Muscle layer of duodenum (tissue), 2 donors: ENCODE measurements at regions not wholly inside any gene's neighbourhood (a gene's known extent, or its start where the extent isn't known, plus 50 kb on each side); places are given as distances from the start of the nearest gene placed in this dataset.

ENCODE experiments used
- H3K27ac ChIP-seq: one replicate; pipeline ENCODE4 v1.7.0; 2013; ENCODE audit warnings: mild to moderate bottlenecking, low read length
- H3K27me3 ChIP-seq: one replicate; pipeline ENCODE4 v1.7.0; 2013; ENCODE audit warnings: low read depth, mild to moderate bottlenecking, control low read depth, low read length
- H3K36me3 ChIP-seq, 2 donors: one replicate each; pipeline ENCODE4 v1.7.0; 2013; ENCODE audit warnings: low read length in 2 of 2, control low read depth in 1 of 2, mild to moderate bottlenecking in 1 of 2; ENCODE audit not compliant: insufficient read depth in 2 of 2, control insufficient read depth in 1 of 2
- H3K4me1 ChIP-seq, 2 donors: one replicate each; pipeline ENCODE4 v1.7.0; 2013; ENCODE audit warnings: low read length in 2 of 2, mild to moderate bottlenecking in 2 of 2, control low read depth in 1 of 2, moderate library complexity in 1 of 2; ENCODE audit not compliant: insufficient read depth in 2 of 2, control insufficient read depth in 1 of 2
- H3K4me3 ChIP-seq, 2 donors: one replicate each; pipeline ENCODE4 v1.7.0; 2013; ENCODE audit warnings: low read length in 2 of 2, low read depth in 1 of 2, mild to moderate bottlenecking in 1 of 2
- H3K9me3 ChIP-seq, 2 donors: one replicate each; pipeline ENCODE4 v1.7.0; 2013; ENCODE audit warnings: low read length in 2 of 2, control low read depth in 1 of 2, mild to moderate bottlenecking in 1 of 2; ENCODE audit not compliant: control insufficient read depth in 1 of 2
- donor health status: healthy.

DNA sequence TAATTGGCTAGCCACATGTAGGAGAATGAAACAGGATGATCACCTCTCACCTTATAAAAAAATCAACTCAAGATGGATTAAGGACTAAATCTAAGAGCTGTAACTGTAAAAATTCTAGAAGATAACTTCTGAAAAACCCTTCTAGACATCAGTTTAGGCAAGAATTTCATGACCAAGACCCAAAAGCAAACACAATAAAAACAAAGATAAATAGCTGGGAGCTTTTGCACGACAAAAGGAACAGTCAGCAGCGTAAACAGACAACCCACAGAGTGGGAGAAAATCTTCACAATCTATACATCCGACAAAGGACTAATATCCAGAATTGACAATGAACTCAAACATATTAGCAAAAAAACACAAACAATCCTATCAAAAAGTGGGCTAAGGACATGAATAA, 316.3 kb downstream of the METTL4 start:
- Histone ChIP-seq H3K36me3 (no peaks in the 10 kb centered on the region), H3K9me3 (peaks cover 0 to 8% of the 10 kb centered on the region in 2 donors), H3K4me1 (no peaks in the 10 kb centered on the region), H3K27ac (no peak overlapping the region), H3K27me3 (no peaks in the 10 kb centered on the region), H3K4me3 (no peak overlapping the region)

DNA sequence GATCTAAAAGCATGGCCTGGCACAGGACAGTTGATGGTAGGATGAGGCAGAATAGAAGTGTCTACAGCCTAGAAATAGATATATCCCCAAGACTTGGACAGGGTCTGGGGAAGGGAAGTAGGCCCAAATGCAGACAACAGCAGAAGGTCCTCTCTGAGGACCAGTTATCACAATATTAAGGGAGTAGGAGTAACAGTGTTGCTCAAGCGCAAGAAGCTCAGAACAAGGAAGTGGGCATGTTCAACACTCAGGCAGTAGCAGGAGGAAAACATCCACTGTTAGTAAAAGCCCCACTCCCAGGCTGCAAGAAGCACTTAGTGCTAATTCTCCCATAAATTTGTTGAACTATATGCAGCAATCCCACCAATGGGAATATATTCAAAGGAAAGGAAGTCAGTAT, 314.7 kb downstream of the METTL4 start:
- H3K27me3 ChIP-seq, result no peaks in the 10 kb centered on the region
- H3K4me1 ChIP-seq, result no peaks in the 10 kb centered on the region
- H3K9me3 ChIP-seq, result peaks cover 0 to 8% of the 10 kb centered on the region in 2 donors
- H3K27ac ChIP-seq, result no peak overlapping the region
- H3K36me3 ChIP-seq, result no peaks in the 10 kb centered on the region
- H3K4me3 ChIP-seq, result no peak overlapping the region

DNA sequence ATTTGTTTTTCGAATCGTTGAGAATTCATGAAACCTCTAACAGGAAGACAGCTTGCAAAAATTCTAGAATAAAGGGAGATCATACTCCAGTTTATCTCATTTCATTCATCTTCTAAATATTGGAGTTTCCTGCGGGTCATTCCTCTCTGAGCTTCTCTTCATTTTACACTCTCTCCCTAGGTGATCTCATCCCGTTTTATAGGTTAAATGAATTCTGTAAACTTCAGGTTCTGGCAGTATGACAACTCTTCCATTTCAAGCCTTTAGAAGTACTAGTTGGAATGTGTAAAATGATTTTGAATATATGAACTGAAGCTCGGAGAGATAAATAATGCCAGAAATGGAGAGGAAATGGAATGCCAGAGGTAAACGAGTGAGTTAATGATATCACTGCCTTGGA, 312.4 kb downstream of the METTL4 start:
- Histone ChIP-seq H3K27me3 (no peaks in the 10 kb centered on the region), H3K9me3 (peaks cover 0 to 8% of the 10 kb centered on the region in 2 donors), H3K4me1 (no peaks in the 10 kb centered on the region), H3K27ac (no peak overlapping the region), H3K36me3 (no peaks in the 10 kb centered on the region), H3K4me3 (no peak overlapping the region)

DNA sequence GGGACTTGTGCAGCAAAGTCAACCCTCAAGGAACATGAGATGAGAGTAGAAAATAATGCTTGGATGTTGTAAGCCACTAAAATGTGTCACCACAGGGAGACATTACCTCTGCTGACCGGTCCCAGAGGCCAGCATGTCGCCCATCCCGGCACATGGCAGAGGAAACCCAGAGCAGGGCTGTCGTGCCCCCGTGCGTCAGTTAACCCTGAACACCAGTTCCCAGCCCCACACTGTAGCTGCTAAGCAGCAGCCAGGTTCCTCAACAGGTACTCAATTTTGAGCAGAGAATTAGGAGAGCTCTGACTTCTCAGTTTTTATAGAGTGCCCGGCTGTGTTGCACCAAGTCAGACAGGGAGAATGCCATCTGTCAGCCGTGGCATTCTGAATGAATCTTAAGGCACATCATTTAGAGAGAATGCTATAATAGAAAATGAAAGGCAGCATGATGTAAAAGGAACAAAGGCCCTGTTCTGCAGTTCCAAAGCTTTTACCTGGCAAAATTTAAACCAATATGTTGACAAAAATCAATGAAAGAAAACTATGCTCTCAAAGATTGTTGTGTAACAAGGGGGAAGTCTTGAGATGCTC, 307.9 kb downstream of the METTL4 start:
- no peaks in the 10 kb centered on the region for H3K4me1 ChIP-seq
- H3K27ac ChIP-seq, result no peak overlapping the region
- no peaks in the 10 kb centered on the region for H3K27me3 ChIP-seq
- no peaks in the 10 kb centered on the region for H3K36me3 ChIP-seq
- H3K4me3 ChIP-seq, result no peak overlapping the region
- no peaks in the 10 kb centered on the region for H3K9me3 ChIP-seq

DNA sequence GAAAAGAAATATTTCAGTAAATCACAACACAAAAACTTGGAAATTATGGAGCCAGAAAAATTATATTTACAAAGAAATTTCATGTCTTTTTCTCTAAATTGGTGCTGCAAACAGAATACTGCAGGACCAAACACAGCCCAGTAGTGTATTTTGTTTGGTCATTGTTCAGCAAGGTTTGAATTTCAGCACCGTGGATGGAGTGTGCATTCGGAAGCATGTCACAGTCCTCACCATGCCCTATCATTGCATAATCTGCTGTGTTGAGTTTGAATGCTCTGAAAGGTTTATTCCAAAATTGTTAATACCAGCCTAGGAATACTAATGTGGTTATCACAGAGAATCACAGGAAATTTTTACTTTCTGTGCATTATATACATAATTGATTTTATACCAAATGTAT, 296.7 kb downstream of the METTL4 start:
- H3K27ac ChIP-seq, result no peak overlapping the region
- no peaks in the 10 kb centered on the region for H3K4me1 ChIP-seq
- H3K36me3 ChIP-seq, result no peaks in the 10 kb centered on the region
- no peaks in the 10 kb centered on the region for H3K9me3 ChIP-seq
- no peaks in the 10 kb centered on the region for H3K27me3 ChIP-seq
- no peak overlapping the region for H3K4me3 ChIP-seq

DNA sequence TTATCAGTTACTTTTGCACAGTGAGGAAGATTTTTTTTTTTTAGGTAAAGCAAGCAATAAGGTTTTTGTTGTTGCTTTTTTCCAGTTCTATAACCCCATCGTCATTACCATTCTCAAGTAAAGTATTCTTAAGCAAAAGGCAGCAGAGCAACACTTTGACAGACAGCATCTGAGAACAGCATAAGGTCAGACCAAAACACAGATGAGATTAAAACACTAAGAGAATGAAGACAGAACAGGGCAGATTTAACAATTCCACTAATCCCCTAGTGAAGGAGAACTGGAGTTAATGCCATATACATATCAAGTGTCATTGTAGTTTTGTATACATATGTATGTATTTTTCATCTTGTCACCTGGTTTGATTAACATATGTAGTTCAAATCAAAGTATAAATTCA, 290.2 kb downstream of the METTL4 start:
- H3K4me3 ChIP-seq, result no peak overlapping the region
- no peak overlapping the region for H3K27ac ChIP-seq
- H3K36me3 ChIP-seq, result no peaks in the 10 kb centered on the region
- no peaks in the 10 kb centered on the region for H3K4me1 ChIP-seq
- no peaks in the 10 kb centered on the region for H3K27me3 ChIP-seq
- H3K9me3 ChIP-seq, result no peaks in the 10 kb centered on the region

DNA sequence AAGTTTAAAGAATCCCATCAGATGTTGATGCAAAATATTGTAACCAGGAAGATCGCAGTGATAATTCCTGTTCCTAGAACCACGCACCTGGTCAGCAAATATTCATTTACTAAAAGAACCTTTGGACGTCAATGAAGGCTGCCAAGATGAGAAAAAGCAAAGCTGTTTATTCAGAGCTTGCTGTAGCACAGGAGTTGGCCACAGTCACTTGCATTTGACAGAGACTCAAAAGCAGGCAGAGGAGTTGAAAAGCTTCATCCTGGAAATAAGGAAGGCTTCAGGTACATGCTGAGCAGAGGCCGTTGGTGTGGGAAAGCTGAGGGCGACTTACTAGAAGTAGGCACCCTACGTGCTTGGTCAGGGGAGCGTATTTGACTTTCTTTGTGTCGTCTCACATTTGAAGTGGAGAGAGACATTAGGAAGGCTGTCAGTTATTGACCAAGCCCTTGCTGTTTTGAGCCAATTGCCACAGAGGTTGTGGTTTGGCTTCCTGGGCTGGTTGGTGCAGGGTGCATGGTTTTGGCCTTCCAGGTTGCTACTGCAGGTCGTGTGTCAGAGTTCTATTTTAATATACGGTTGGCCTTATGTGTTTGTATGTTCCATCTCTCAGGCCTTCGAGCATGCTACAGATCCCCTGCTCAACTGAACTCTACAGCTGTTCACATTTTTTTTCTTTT, 289.6 kb downstream of the METTL4 start:
- no peaks in the 10 kb centered on the region for H3K27me3 ChIP-seq
- H3K9me3 ChIP-seq, result no peaks in the 10 kb centered on the region
- H3K36me3 ChIP-seq, result no peaks in the 10 kb centered on the region
- H3K27ac ChIP-seq, result no peak overlapping the region
- H3K4me1 ChIP-seq, result no peaks in the 10 kb centered on the region
- no peak overlapping the region for H3K4me3 ChIP-seq

DNA sequence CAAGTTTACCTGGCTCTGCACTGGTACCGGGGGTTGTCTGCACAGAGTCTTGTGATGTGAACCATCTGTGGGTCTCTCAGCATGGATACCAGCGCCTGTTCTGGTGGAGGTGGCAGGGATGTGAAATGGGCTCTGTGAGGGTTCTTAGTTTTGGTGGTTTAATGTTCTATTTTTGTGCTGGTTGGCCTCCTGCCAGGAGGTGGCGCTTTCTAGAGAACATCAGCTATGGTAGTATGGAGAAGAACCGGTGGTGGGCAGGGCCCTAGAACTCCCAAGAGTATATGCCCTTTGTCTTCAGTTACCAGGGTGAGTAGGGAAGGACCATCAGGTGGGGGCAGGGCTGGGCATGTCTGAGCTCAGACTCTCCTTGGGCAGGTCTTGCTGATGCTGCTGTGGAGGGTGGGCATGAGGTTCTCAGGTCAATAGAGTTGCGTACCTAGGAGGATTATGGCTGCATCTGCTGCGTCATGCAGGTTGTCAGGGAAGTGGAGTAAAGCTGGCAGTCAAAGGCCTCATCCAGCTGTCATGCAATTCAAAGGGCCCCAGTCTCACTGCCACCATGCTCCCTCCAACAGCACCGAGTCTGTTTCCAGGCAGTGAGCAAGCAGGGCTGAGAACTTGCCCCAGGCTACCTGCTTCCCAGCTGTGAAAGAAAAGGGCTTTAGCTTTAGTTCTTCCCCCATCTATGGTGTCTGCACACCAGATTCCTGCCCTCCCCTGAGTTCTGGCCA, 278.0 kb downstream of the METTL4 start:
- Histone ChIP-seq H3K27ac (no peak overlapping the region), H3K27me3 (no peaks in the 10 kb centered on the region), H3K9me3 (no peaks in the 10 kb centered on the region), H3K4me1 (no peaks in the 10 kb centered on the region), H3K36me3 (no peaks in the 10 kb centered on the region), H3K4me3 (no peak overlapping the region)

DNA sequence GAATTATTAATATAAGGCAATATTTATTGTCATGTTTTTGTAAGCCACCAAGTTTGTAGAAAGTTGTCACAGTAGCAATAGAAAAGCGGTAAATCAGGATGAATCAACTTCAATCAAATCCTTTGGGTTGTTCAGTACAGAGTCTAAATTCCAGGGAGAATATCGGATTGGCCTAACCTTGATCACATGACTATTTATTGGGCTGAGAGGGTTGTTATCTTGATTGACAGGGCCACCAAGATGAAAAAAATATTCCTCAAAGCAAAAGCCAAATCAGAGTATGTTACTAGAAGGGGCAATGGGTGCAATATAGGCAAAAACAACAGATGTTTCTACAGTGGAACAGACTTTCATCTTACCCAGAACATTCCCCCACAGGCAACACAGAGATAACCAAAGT, 270.0 kb downstream of the METTL4 start:
- H3K9me3 ChIP-seq, result no peaks in the 10 kb centered on the region
- H3K36me3 ChIP-seq, result no peaks in the 10 kb centered on the region
- H3K4me1 ChIP-seq, result no peaks in the 10 kb centered on the region
- no peak overlapping the region for H3K27ac ChIP-seq
- H3K4me3 ChIP-seq, result no peak overlapping the region
- H3K27me3 ChIP-seq, result no peaks in the 10 kb centered on the region

DNA sequence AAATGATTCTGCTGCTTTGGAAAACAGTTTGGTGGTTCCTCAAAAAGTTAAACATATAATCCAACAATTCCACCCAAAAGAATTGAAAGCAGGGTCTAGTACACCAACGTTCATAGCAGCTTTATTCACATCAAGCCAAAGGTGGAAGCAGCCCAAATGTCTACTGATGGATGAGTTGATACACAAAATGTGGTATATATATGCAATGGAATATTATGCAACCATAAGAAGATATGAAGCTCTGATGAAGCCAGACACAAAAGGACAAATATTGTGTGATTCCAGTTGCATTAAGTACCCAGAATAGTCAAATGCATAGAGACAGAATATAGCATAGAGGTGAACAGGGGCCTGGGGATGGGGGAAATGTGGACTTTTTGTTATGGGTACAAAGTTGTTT, 269.3 kb downstream of the METTL4 start:
- H3K27ac ChIP-seq, result no peak overlapping the region
- no peak overlapping the region for H3K4me3 ChIP-seq
- H3K9me3 ChIP-seq, result no peaks in the 10 kb centered on the region
- H3K36me3 ChIP-seq, result no peaks in the 10 kb centered on the region
- no peaks in the 10 kb centered on the region for H3K4me1 ChIP-seq
- no peaks in the 10 kb centered on the region for H3K27me3 ChIP-seq

DNA sequence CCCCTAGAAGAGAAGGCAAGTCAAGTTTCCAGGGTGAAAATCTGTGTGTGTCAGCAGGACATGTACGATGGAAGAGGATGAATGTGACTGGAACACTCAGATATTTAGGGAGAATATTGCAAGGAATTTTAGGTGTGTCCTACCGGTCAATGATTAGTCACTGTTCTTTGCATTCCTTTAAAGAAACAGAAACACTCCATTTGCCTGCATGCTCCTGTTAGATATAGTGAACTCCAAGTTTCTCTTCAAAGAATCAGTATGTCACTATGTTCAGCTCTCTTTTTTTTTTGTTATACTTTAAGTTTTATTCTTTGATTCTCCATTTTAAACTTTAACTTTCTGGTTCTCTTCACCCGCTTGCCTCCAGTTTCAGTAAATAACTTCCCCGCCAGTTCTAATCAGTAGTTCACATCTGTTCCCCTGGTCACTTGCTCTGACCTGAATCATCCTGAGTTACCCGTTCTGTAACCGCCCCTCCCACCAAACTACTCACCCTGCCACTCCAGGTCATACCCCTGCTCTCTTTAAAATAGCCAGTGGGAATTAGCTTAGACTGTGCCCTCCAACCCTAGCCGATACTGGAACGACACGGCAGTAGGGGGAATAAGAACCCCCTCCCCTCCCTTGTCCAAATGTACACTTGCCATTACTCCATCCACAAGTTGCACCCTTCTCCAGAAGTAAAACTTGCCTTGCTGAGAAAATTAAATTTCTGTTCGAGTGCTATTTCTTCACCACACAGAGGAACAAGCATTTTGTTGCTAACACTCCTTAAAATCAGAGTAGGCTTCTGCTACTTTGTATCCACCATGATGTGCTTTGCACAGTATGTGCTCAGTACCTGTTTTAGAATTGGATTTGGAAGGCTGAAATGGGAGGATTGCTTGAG, 268.4 kb downstream of the METTL4 start:
- no peak overlapping the region for H3K27ac ChIP-seq

More for the DNA sequence above, 268.4 kb downstream of the METTL4 start:
- no peaks in the 10 kb centered on the region for H3K27me3 ChIP-seq
- H3K9me3 ChIP-seq, result no peaks in the 10 kb centered on the region
- H3K4me3 ChIP-seq, result no peak overlapping the region
- H3K4me1 ChIP-seq, result no peaks in the 10 kb centered on the region
- H3K36me3 ChIP-seq, result no peaks in the 10 kb centered on the region
